Fibroblast of the aortic adventitia (primary cell): ENCODE measurements at regions not wholly inside any gene's neighbourhood (a gene's known extent, or its start where the extent isn't known, plus 50 kb on each side); places are given as distances from the start of the nearest gene placed in this dataset.

ENCODE experiments used
- DNase-seq: peaks from one replicate; pipeline ENCODE4 v3.0.0-alpha.2; 2010; ENCODE audit warnings: low read depth
- H3K4me3 ChIP-seq: 2 replicates; pipeline ENCODE4 v1.5.1; 2011; ENCODE audit warnings: low read depth, mild to moderate bottlenecking, control low read depth, low read length, moderate library complexity
- TF ChIP-seq, protein P1 (sequence below): IDR thresholded peaks from 2 replicates; pipeline ENCODE4 v1.5.1; 2011; ENCODE audit warnings: mild to moderate bottlenecking, low read length, control low read depth, inconsistent platforms; ENCODE audit not compliant: insufficient read depth

GRCh38 chr16:79659344-79659743 is 58.8 kb upstream of the MAF start:
- DNase-seq, result no peak
- TF ChIP-seq, protein P1, sequence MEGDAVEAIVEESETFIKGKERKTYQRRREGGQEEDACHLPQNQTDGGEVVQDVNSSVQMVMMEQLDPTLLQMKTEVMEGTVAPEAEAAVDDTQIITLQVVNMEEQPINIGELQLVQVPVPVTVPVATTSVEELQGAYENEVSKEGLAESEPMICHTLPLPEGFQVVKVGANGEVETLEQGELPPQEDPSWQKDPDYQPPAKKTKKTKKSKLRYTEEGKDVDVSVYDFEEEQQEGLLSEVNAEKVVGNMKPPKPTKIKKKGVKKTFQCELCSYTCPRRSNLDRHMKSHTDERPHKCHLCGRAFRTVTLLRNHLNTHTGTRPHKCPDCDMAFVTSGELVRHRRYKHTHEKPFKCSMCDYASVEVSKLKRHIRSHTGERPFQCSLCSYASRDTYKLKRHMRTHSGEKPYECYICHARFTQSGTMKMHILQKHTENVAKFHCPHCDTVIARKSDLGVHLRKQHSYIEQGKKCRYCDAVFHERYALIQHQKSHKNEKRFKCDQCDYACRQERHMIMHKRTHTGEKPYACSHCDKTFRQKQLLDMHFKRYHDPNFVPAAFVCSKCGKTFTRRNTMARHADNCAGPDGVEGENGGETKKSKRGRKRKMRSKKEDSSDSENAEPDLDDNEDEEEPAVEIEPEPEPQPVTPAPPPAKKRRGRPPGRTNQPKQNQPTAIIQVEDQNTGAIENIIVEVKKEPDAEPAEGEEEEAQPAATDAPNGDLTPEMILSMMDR, result no peak
- no peak overlapping the region for H3K4me3 ChIP-seq

GRCh38 chr16:79658301-79659033 is 57.9 kb upstream of the MAF start:
- no peak overlapping the region for H3K4me3 ChIP-seq
- TF ChIP-seq, protein P1, result no peak
- peak; percentile 9 for DNase-seq

DNA sequence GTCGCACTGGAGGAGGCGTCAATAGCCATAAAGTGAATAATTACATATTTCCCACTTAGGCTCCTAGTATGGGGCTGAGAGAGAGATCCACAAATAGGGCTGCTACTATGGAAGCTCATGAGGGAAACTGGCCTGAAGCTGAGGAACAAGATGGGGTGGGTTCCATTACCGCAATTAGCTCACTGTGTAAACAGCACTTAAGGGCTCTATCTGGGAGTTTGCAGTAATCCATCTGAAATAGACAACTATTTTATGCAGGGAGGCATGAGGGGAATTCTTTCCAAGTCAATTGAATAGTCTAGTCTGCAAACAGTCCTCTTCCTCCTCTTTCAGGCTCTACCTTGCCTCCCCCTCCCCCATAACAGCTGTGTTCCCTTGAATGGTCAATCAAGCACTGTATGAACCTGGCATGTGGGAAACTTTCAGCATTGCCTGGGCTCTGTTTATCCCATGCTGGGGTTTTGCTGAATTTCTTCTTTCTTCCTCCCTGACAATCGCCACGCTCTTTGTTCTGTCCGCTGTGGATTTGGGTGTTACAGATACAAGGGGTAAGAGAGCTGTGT is 56.1 kb upstream of the MAF start:
- H3K4me3 ChIP-seq, result no peak overlapping the region
- no peak for DNase-seq
- TF ChIP-seq, protein P1, result no peak

GRCh38 chr16:79653373-79653891 is 52.9 kb upstream of the MAF start:
- TF ChIP-seq, protein P1, result no peak
- no peak for DNase-seq

GRCh38 chr16:79651363-79651762 is 50.8 kb upstream of the MAF start:
- TF ChIP-seq, protein P1, result no peak
- peak; percentile 9 for DNase-seq
- H3K4me3 ChIP-seq, result no peak overlapping the region

More at GRCh38 chr16:79653373-79653891, 52.9 kb upstream of the MAF start:
- H3K4me3 ChIP-seq, result no peak overlapping the region
